Stomach (tissue), 4 donors: ENCODE measurements at regions not wholly inside any gene's neighbourhood (a gene's known extent, or its start where the extent isn't known, plus 50 kb on each side); places are given as distances from the start of the nearest gene placed in this dataset.

Experiments used
- POLR2A ChIP-seq, 4 donors: fragments of 450-650 bp; IDR thresholded peaks; one replicate each; pipeline ENCODE4 v1.6.1; 2016; ENCODE audit warnings: antibody characterized with exemption in 4 of 4, control low read depth in 2 of 4, mild to moderate bottlenecking in 1 of 4, moderate library complexity in 1 of 4
- TF ChIP-seq, protein P1 (sequence below), 7 experiments: fragments of 450-650 bp in 4 of 7; fragments of 200-600 bp in 3 of 7; sonication (generic) in 3 of 7; IDR thresholded peaks; one replicate each; pipeline ENCODE4 v1.5.1; 2016 to 2019; ENCODE audit warnings: antibody characterized with exemption in 7 of 7, control low read depth in 2 of 7, mild to moderate bottlenecking in 1 of 7

DNA sequence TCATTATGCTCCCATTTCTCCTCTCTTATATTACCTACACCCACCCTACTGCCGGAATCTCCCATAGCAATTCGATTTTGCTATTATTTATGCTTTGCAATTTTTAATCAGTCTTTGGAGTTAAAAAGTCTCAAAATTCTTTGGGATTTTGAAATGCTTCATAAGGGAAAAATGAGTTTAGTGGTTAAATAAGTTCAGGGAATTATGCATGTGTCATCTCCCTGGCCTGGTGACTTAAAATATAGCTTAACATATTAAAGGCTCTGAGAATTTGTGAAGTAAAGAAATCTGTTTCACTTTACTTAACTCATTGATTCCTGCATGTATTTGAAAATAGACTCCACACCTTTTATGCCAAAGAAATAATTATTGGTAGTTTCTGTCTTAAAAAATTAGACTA lies 185.1 kb upstream of the DIPK2B start:
- TF ChIP-seq, protein P1, sequence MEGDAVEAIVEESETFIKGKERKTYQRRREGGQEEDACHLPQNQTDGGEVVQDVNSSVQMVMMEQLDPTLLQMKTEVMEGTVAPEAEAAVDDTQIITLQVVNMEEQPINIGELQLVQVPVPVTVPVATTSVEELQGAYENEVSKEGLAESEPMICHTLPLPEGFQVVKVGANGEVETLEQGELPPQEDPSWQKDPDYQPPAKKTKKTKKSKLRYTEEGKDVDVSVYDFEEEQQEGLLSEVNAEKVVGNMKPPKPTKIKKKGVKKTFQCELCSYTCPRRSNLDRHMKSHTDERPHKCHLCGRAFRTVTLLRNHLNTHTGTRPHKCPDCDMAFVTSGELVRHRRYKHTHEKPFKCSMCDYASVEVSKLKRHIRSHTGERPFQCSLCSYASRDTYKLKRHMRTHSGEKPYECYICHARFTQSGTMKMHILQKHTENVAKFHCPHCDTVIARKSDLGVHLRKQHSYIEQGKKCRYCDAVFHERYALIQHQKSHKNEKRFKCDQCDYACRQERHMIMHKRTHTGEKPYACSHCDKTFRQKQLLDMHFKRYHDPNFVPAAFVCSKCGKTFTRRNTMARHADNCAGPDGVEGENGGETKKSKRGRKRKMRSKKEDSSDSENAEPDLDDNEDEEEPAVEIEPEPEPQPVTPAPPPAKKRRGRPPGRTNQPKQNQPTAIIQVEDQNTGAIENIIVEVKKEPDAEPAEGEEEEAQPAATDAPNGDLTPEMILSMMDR (IDR thresholded peaks at IDR 0.05), result no peak
- TF ChIP-seq POLR2A (IDR thresholded peaks at IDR 0.05), result no peak
